Omental fat pad (tissue), 3 donors: ENCODE measurements at regions not wholly inside any gene's neighbourhood (a gene's known extent, or its start where the extent isn't known, plus 50 kb on each side); places are given as distances from the start of the nearest gene placed in this dataset.

ENCODE experiments used
- ATAC-seq: fragments of 150-250 bp; one replicate; pipeline ENCODE4 v1.9.1; 2016; ENCODE audit warnings: mild to moderate bottlenecking, moderate library complexity; ENCODE audit not compliant: low FRiP score
- DNase-seq: peaks from one replicate; pipeline ENCODE4 v3.0.0-alpha.2; 2019; ENCODE audit warnings: low spot score
- TF ChIP-seq, protein P1 (sequence below), 3 donors: fragments of 450-650 bp; IDR thresholded peaks; one replicate each; pipeline ENCODE4 v1.5.1; 2016 to 2017; ENCODE audit warnings: antibody characterized with exemption in 3 of 3, mild to moderate bottlenecking in 3 of 3, moderate library complexity in 2 of 3

DNA sequence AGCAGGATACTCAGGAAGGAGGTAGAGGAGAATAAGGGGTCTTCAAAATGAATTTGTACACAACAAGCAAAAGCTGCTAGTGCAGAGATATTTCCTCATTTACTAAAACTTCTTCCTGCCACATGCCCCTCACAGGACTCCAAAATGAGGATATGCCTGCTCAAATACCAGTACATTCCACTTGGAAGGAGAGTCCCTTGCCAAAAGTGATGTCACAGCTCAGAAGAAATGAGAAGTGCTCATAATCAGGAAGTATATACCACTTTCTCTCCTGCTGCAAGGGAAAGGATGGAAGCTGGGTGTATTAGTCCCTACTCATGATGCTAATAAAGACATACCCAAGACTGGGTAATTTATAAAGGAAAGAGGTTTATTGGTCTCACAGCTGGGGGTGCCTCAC, 87.7 kb upstream of the FSHR start:
- DNase-seq (no peak), ATAC-seq (no peak)
- TF ChIP-seq, protein P1, sequence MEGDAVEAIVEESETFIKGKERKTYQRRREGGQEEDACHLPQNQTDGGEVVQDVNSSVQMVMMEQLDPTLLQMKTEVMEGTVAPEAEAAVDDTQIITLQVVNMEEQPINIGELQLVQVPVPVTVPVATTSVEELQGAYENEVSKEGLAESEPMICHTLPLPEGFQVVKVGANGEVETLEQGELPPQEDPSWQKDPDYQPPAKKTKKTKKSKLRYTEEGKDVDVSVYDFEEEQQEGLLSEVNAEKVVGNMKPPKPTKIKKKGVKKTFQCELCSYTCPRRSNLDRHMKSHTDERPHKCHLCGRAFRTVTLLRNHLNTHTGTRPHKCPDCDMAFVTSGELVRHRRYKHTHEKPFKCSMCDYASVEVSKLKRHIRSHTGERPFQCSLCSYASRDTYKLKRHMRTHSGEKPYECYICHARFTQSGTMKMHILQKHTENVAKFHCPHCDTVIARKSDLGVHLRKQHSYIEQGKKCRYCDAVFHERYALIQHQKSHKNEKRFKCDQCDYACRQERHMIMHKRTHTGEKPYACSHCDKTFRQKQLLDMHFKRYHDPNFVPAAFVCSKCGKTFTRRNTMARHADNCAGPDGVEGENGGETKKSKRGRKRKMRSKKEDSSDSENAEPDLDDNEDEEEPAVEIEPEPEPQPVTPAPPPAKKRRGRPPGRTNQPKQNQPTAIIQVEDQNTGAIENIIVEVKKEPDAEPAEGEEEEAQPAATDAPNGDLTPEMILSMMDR (IDR thresholded peaks at IDR 0.05): no peak

DNA sequence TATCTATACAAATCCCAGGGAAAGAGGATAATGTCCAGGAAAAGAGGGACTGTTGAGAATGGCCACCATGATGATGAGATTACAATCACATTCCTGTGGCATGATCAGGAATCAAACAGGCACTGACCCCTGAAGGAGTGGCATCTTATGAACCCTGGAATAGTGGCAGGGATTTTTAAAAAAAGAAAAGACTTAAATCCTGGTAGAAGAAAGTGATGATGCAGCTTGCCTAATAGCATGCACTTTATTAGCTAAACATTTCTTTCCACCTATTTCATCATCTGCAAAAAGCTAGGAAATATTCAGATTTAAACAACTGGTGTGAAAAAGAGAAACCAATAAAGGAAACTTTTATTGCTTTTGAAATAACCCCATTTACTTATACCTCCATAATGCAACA, 87.2 kb upstream of the FSHR start:
- TF ChIP-seq, protein P1 (IDR thresholded peaks at IDR 0.05): no peak

DNA sequence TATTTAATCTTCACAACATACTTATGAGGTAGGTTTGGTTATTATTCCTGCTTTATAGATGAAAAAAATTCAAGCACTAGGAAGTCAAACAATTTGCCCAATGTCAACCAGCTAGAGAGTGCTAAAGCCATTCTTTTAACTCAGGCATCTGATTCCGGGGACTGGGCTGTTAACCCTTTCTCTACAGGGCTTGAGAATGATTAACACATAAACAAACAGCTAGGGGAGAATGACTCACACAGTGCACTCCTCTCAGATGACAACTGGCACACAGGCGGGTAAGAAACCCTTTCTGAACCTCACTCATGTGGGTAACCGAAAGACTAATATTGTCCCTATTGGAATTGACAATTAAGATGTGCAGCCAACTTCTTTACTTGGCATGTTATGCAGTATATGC, 86.3 kb upstream of the FSHR start:
- TF ChIP-seq, protein P1 (IDR thresholded peaks at IDR 0.05): no peak
- DNase-seq: no peak
- no peak for ATAC-seq

More for the DNA sequence above, 87.2 kb upstream of the FSHR start:
- DNase-seq (no peak), ATAC-seq (no peak)

DNA sequence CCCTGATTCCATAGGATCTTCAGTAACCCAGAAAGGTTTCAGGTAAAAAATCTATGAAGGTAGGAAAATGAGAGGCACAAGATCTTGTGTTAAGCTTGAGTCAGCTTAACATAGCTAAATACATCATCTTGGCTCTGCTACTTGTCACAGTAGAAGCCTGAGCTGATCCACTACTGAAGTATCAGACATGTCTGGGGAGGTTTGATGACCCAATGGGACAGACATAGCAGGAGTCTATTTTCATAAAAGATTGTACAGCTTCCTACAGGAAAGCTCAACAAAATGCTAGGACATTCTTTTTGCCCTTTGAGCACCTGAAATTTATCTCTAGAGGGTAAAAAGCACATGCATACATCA, 84.3 kb upstream of the FSHR start:
- DNase-seq (no peak), ATAC-seq (no peak)
- TF ChIP-seq, protein P1 (IDR thresholded peaks at IDR 0.05): no peak

DNA sequence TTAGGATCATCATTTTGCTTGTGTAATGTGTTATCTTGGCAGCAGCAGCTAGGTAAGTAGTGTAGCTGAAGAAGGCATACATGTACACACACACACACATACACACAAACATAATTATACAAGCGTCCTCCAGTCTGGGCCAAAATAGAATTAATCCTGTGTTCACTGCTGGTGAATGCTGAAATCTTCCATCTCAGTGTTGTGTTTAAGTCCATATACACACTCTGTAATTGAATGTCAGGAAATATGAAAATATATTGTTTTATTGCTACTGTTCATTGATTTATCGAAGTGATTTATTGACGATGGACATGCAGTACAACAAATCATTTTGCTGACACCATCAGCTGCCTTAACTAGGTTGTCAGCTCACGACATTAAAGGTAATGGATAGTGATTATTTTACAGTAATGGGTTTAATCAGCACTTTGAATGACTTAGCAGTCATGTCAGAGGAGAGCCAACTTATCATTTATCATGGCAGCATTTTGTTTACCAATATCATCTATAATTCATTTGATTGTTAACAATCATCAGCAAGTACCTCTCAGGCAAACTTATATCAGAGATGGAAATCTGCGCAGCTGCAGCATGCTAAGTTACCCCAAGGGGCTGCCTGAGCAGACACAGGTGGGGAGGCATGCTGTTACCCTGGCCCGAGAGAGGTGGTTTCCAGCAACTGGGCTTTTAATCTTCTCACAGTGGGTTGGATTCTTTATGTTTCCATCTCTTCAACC, 83.7 kb upstream of the FSHR start:
- TF ChIP-seq, protein P1 (IDR thresholded peaks at IDR 0.05): no peak
- no peak for ATAC-seq

DNA sequence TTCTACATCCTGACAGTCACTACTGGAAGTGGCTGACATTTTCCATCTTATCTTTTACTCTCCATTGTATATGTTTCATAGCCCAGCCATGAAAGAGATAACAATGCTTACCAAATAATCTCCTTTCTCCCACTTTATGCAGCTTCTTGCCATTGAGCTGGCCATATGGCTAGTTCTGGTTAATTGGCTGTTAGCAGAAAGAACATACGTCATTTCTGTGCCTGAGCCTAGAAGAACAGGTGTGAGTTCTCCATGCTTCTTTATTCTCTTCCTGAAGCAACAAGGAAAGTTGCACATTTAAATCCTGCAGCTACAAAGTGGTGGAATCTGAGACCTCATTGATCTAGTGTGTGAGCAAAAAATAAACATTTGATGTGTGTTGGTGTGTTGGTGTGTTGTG, 82.0 kb upstream of the FSHR start:
- no peak for DNase-seq
- no peak for ATAC-seq
- TF ChIP-seq, protein P1 (IDR thresholded peaks at IDR 0.05): no peak

More for the DNA sequence above, 83.7 kb upstream of the FSHR start:
- no peak for DNase-seq

DNA sequence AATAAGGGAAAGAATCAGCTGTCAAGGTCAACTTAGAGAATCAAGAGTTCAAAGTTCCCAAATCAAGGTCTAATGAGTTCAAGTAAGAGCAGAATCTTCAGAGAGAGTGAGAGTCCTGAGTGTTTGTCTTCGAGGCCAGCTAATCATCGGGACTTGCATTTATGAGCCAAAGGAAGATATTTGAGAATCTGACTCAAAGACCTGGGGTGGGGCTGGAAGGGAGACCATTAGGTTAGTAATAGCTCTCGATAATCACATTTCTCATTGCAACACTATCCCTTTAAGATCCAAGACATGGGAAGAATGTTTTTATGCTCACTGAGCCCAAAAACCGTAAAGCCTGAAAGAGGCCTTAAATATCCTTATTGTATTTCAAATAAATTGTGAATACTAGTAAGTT, 72.0 kb upstream of the FSHR start:
- DNase-seq (no peak), ATAC-seq (peak; percentile 59)
- TF ChIP-seq, protein P1 (IDR thresholded peaks at IDR 0.05): no peak
